Liver (tissue), 3 donors: ENCODE measurements at regions not wholly inside any gene's neighbourhood (a gene's known extent, or its start where the extent isn't known, plus 50 kb on each side); places are given as distances from the start of the nearest gene placed in this dataset.
A peak's percentile ranks its signal among the peaks of the same experiment; 100 is the strongest.

Source experiments
- EGR1 ChIP-seq, 2 donors: IDR thresholded peaks; 2 replicates each; pipeline ENCODE4 v1.6.1; 2016 to 2018; ENCODE audit warnings: antibody characterized with exemption in 2 of 2, low read depth in 2 of 2
- GABPA ChIP-seq, 2 donors: IDR thresholded peaks in 1 of 2; conservative IDR thresholded peaks in 1 of 2; 2 replicates each; pipeline ENCODE4 v1.6.1; 2016; ENCODE audit warnings: antibody characterized with exemption in 2 of 2, mild to moderate bottlenecking in 1 of 2, moderate library complexity in 1 of 2
- HNF4A ChIP-seq, 2 donors: conservative IDR thresholded peaks; 2 replicates each; pipeline ENCODE4 v1.6.1; 2016; ENCODE audit warnings: antibody characterized with exemption in 2 of 2, mild to moderate bottlenecking in 2 of 2
- HNF4G ChIP-seq: IDR thresholded peaks from 2 replicates; pipeline ENCODE4 v1.6.1; 2016; ENCODE audit warnings: antibody characterized with exemption
- JUND ChIP-seq, 2 donors: IDR thresholded peaks; 2 replicates each; pipeline ENCODE4 v1.6.1; 2016; ENCODE audit warnings: antibody characterized with exemption in 2 of 2
- RAD21 ChIP-seq, 2 donors: IDR thresholded peaks; 2 replicates each; pipeline ENCODE4 v1.6.1; 2016; ENCODE audit warnings: antibody characterized with exemption in 2 of 2, mild to moderate bottlenecking in 2 of 2
- RXRA ChIP-seq, 2 donors: IDR thresholded peaks; 2 replicates each; pipeline ENCODE4 v1.6.1; 2017 to 2018; ENCODE audit warnings: antibody characterized with exemption in 2 of 2, mild to moderate bottlenecking in 1 of 2
- TAF1 ChIP-seq: conservative IDR thresholded peaks from 2 replicates; pipeline ENCODE4 v1.6.1; 2016; ENCODE audit warnings: antibody characterized with exemption, mild to moderate bottlenecking
- YY1 ChIP-seq: IDR thresholded peaks from 2 replicates; pipeline ENCODE4 v1.6.1; 2016; ENCODE audit warnings: antibody characterized with exemption, mild to moderate bottlenecking
- TF ChIP-seq, protein P1 (sequence below): IDR thresholded peaks from 2 replicates; pipeline ENCODE4 v1.6.1; 2016; ENCODE audit warnings: antibody characterized with exemption
- TF ChIP-seq, protein P2 (sequence below): fragments of 150-350 bp; IDR thresholded peaks from 2 replicates; pipeline ENCODE4 v1.5.1; 2017; ENCODE audit warnings: improper control_type of control experiment, low read depth, low read length; ENCODE audit not compliant: missing input control
- TF ChIP-seq, protein P3 (sequence below): IDR thresholded peaks from 2 replicates; pipeline ENCODE4 v1.6.1; 2016; ENCODE audit warnings: antibody characterized with exemption, mild to moderate bottlenecking
- TF ChIP-seq, protein P4 (sequence below): IDR thresholded peaks from 2 replicates; pipeline ENCODE4 v1.6.1; 2016; ENCODE audit warnings: antibody characterized with exemption
- TF ChIP-seq, protein P5 (sequence below): IDR thresholded peaks from 2 replicates; pipeline ENCODE4 v1.6.1; 2016; ENCODE audit warnings: antibody characterized with exemption
- donor health status: healthy.
- donor health status: healthy.

DNA sequence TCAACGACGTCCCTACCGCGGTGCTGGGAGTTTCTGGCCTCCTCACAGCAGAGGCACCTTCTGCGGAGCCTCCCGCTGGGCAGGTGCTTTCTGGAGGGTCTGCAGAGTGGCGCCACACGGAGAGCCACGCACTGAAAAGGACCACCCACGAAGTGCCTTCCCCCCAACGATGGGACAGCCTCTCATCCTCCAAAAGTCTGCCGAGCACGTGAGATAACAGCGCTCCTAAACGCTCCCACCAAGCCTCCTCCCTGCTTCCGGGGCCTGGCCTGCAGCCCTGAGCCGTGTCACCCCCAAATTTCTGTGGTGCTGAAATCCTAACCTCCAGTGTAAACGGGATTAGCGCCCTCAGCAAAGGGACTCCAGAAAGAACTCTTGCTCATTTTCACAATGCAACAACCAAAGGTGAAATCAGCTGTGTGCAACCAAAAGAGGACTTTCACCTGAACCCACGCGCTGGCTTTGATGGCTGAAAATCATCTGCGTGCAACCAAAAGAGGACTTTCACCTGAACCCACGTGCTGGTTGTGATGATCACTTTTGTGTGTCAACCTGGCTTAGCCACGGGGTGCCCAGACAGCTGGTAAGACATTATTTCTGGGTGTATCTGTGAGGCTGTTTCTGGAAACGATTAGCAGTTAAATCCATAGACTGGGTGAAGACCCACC, 924.6 kb downstream of the BRD1 start:
- TF ChIP-seq, protein P1, sequence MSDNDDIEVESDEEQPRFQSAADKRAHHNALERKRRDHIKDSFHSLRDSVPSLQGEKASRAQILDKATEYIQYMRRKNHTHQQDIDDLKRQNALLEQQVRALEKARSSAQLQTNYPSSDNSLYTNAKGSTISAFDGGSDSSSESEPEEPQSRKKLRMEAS, result no peak
- TF ChIP-seq, protein P2, sequence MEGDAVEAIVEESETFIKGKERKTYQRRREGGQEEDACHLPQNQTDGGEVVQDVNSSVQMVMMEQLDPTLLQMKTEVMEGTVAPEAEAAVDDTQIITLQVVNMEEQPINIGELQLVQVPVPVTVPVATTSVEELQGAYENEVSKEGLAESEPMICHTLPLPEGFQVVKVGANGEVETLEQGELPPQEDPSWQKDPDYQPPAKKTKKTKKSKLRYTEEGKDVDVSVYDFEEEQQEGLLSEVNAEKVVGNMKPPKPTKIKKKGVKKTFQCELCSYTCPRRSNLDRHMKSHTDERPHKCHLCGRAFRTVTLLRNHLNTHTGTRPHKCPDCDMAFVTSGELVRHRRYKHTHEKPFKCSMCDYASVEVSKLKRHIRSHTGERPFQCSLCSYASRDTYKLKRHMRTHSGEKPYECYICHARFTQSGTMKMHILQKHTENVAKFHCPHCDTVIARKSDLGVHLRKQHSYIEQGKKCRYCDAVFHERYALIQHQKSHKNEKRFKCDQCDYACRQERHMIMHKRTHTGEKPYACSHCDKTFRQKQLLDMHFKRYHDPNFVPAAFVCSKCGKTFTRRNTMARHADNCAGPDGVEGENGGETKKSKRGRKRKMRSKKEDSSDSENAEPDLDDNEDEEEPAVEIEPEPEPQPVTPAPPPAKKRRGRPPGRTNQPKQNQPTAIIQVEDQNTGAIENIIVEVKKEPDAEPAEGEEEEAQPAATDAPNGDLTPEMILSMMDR, result no peak
- TF ChIP-seq, protein P3, sequence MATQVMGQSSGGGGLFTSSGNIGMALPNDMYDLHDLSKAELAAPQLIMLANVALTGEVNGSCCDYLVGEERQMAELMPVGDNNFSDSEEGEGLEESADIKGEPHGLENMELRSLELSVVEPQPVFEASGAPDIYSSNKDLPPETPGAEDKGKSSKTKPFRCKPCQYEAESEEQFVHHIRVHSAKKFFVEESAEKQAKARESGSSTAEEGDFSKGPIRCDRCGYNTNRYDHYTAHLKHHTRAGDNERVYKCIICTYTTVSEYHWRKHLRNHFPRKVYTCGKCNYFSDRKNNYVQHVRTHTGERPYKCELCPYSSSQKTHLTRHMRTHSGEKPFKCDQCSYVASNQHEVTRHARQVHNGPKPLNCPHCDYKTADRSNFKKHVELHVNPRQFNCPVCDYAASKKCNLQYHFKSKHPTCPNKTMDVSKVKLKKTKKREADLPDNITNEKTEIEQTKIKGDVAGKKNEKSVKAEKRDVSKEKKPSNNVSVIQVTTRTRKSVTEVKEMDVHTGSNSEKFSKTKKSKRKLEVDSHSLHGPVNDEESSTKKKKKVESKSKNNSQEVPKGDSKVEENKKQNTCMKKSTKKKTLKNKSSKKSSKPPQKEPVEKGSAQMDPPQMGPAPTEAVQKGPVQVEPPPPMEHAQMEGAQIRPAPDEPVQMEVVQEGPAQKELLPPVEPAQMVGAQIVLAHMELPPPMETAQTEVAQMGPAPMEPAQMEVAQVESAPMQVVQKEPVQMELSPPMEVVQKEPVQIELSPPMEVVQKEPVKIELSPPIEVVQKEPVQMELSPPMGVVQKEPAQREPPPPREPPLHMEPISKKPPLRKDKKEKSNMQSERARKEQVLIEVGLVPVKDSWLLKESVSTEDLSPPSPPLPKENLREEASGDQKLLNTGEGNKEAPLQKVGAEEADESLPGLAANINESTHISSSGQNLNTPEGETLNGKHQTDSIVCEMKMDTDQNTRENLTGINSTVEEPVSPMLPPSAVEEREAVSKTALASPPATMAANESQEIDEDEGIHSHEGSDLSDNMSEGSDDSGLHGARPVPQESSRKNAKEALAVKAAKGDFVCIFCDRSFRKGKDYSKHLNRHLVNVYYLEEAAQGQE, result no peak
- TF ChIP-seq HNF4G, result no peak
- TF ChIP-seq, protein P4, sequence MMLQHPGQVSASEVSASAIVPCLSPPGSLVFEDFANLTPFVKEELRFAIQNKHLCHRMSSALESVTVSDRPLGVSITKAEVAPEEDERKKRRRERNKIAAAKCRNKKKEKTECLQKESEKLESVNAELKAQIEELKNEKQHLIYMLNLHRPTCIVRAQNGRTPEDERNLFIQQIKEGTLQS, result no peak
- TF ChIP-seq, protein P5, sequence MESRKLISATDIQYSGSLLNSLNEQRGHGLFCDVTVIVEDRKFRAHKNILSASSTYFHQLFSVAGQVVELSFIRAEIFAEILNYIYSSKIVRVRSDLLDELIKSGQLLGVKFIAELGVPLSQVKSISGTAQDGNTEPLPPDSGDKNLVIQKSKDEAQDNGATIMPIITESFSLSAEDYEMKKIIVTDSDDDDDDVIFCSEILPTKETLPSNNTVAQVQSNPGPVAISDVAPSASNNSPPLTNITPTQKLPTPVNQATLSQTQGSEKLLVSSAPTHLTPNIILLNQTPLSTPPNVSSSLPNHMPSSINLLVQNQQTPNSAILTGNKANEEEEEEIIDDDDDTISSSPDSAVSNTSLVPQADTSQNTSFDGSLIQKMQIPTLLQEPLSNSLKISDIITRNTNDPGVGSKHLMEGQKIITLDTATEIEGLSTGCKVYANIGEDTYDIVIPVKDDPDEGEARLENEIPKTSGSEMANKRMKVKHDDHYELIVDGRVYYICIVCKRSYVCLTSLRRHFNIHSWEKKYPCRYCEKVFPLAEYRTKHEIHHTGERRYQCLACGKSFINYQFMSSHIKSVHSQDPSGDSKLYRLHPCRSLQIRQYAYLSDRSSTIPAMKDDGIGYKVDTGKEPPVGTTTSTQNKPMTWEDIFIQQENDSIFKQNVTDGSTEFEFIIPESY, result no peak
- TF ChIP-seq JUND (IDR thresholded peaks at IDR 0.05), result no peak
- TF ChIP-seq RXRA (IDR thresholded peaks at IDR 0.05), result peak in 1 of 2 donors; percentile 37
- TF ChIP-seq GABPA (IDR thresholded peaks at IDR 0.05 in 1 of 2, conservative IDR thresholded peaks at IDR 0.05 in 1 of 2), result no peak
- no peak for TF ChIP-seq EGR1 (IDR thresholded peaks at IDR 0.05; ENCODE audit: low read depth in 2 of 2)
- TF ChIP-seq HNF4A (conservative IDR thresholded peaks at IDR 0.05), result peak; percentile 55 to 75
- no peak for TF ChIP-seq TAF1
- no peak for TF ChIP-seq YY1
- no peak for TF ChIP-seq RAD21 (IDR thresholded peaks at IDR 0.05)
